ENCODE measurements at regions not wholly inside any gene's neighbourhood (a gene's known extent, or its start where the extent isn't known, plus 50 kb on each side); places are given as distances from the start of the nearest gene placed in this dataset.

DNA sequence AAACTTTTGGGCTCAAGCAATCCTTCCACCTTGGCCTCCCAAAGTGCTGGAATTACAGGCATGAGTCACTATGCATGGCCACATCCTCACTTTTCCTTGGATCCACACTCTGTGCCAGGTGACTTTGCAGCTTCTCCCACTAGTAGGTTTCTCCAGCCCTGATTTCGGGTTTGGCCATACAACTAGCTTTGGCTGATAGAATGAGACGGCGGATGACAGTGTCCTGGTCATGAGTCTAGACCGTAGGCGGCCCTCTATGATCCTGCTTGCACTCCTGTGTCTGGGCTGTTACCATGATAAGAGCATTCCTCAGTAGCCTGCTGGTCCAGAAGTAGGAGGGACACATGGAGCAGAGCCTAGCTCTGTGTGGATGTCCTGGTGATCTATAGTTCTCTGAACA lies 112.5 kb upstream of the KL start:
- ATAC-seq, result peak in 1 of 2 donors; percentile 80
- intact Hi-C loops (cut with DNase I), result no loop called here
- DNase-seq, result peak; percentile 23

DNA sequence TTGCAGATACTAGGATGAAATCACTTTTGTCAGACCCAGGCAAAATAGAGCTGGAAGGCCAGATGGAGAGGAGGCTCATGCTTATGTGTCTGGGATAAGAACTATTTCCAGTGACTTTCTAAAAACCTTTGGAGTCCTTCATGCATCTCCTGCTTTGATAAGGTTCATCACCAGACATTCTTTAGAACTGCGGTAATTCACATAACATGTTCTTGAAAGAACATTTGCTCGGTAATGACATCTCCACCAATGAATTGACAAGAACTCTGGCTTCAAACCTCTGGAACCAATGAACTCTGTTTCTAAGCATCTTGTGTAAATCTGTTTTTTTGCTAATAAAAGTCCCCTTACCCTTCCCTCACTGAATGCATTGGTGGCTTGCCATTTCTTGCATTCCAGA lies 112.0 kb upstream of the KL start:
- intact Hi-C loops (cut with DNase I), result no loop called here
- ATAC-seq (peak in 1 of 2 donors; percentile 3), DNase-seq (no peak)

- ATAC-seq (peak in 1 of 2 donors; percentile 5), DNase-seq (no peak)
- intact Hi-C loops (cut with DNase I), result no loop called here
Observed at GRCh38 chr13:32905063-32905863, 111.0 kb upstream of the KL start.

- ATAC-seq, result peak; percentile 8 to 29
- DNase-seq, result no peak
- intact Hi-C loops (cut with DNase I), result no loop called here
Observed at GRCh38 chr13:32905864-32906180, 110.4 kb upstream of the KL start.

GRCh38 chr13:32907211-32907610 lies 109.0 kb upstream of the KL start:
- intact Hi-C loops (cut with DNase I), result no loop called here
- ATAC-seq (no peak), DNase-seq (no peak)

DNA sequence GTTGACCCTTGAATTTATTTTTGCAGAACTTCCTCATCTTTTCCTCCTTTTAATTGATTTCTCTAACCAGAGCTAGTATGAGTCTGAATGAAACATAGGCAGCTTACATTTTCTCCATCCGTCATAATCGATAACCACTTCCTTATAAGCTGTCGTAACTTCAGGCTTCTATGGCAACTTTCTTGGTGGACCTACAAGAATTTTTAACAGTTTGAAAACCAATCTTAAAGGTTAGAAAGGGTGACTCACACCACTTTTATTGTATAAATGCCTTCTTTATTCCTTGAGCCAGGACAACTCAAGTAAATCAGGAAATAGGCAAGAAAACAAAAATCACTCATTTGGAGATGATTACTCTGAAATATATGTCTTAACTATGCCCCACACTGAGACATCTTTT lies 105.7 kb upstream of the KL start:
- ATAC-seq (no peak), DNase-seq (no peak)
- intact Hi-C loops (cut with DNase I), result no loop called here

GRCh38 chr13:32911506-32911905 lies 104.7 kb upstream of the KL start:
- no peak for DNase-seq
- peak; percentile 79 to 87 for ATAC-seq

GRCh38 chr13:32914686-32915085 lies 101.5 kb upstream of the KL start:
- intact Hi-C loops (cut with DNase I), result no loop called here
- DNase-seq (no peak), ATAC-seq (no peak)

More at GRCh38 chr13:32911506-32911905, 104.7 kb upstream of the KL start:
- intact Hi-C loops (cut with DNase I), result no loop called here

DNA sequence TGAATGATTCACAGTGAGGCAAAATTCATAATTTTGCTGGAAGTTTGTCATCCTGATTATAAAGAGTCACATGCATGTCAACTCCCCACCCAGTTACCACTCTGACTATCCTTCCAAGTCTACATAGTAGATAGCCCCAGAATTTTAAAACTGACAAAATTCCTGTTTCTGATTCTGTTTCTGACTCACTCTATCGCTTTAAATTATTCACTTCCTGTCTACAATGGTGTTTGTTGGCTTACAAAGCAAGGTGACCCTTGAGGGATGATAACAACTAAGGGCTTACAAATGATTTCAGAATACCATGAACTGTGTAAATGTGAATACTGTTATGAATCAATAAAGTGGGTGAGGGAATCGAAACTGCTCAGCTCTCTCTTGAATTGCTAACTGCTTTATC lies 98.7 kb upstream of the KL start:
- ATAC-seq (no peak), DNase-seq (no peak)
- intact Hi-C loops (cut with DNase I), result no loop called here

- ATAC-seq (no peak), DNase-seq (no peak)
- intact Hi-C loops (cut with DNase I), result no loop called here
Observed at GRCh38 chr13:32923725-32924124, 92.5 kb upstream of the KL start.

GRCh38 chr13:32924886-32925285 lies 91.3 kb upstream of the KL start:
- intact Hi-C loops (cut with DNase I), result no loop called here
- ATAC-seq (no peak), DNase-seq (no peak)

DNA sequence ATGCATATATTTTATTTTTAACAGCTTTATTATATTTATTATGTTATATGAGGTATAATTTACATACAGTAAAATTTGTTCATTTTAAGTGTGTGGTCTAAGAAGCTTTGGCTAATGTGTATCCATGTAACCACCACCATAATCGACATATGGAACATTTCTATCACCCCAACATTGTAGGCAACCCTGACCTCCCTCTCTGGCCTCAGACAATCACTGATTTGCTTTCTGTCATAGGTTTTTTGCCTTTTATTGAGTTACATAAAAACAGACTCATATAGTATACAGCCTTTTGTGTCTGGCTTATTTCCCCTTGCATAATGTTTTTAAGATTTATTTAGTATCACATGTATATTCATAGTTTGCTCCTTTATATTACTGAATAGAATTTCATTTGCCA lies 90.7 kb upstream of the KL start:
- no peak for ATAC-seq
- DNase-seq, result no peak
- intact Hi-C loops (cut with DNase I), result no loop called here

DNA sequence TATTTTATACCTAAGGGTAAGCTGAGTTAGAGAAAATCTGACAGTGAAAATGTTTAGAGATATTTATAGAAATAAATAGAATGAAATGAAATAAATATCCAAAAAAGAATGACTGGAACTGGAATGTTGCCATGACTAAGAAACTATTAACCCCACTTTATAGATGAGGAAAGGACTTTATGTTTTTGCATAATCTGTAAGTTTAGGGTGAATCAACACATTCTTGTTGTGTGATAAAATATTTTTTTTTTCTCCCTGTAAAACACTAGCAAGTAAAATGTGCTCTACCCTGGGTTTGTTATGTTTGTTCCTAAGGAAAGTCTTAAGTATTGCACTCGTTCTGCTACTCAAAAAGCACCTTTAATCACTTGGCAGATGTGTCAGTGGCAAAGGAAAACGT lies 83.8 kb upstream of the KL start:
- DNase-seq (no peak), ATAC-seq (no peak)
- intact Hi-C loops (cut with DNase I), result no loop called here

DNA sequence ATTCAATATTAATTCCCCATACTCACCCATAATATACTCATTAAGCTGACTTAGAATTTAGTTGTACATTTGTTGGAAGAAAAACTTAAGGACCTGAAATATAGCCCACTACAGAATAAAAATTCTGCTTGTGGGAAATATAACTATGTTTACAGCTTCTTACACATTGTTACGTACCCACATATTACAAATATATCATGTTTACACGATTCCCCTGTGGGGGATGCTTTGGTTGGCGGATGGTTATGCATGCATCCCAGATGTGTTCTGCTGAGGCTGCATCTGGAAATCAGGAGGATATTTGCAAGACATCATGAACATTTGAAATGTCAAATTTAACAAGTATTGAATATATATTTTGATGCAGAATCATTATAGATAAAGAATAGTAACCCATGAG lies 79.5 kb upstream of the KL start:
- no peak for ATAC-seq
- intact Hi-C loops (cut with DNase I), result no loop called here
- no peak for DNase-seq

DNA sequence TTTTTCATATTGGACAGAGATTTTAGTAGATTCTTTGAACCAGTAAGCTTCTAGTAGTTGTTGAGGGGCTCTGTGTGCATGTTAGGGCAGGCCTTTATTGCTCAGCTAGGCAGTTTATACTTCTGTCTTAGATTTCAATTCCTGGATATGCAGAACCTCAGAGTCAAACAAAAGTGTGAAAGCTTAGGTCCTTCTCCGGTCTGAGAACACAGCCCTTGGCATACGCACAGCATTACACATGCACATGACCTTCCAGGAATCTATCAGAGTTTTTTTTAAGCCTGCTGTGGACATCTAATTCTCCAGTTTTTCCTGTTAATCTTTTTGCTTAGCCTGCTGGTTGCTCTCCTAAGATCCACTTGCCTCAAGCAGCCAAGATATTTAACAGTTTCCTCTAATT lies 77.9 kb upstream of the KL start:
- intact Hi-C loops (cut with DNase I), result no loop called here
- DNase-seq (no peak), ATAC-seq (no peak)

DNA sequence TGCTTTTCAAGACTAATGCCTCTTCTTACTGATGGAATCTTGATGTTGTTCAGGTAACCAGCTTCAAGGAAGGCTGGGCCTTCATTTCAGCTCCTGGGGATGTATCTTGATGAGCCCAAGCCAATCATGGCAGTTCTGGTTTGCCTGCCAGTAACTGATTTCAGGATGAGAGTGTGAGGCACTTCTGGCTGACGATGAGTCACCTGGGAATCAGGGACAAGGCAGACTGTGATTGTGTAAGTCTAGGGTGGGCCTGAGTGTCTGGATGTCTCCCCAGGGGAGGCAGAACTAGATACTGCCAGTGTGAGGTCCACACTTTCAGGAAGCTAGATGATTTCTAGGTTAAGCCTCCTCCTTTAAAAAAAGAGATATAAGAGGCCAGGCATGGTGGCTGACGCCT lies 77.3 kb upstream of the KL start:
- no peak for ATAC-seq
- no peak for DNase-seq

DNA sequence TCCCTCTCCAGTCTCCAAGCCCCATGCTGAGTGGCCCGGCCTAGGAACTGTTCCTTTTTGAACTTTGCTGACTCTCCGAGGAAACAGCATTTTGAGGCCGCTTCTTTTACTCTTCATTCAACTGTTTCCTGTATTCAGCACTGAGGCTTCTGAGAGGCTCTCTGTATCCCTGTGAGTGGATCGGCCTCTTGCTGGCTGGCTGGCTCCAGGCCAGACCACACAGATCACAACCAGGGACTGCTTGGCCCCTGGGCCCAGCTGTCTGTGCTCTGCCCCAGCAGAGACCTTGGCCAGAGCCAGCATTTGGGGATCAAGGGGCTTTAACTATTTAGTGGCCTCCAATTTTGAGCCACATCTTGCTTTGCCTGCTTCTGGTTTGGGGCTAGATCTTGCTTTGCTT lies 75.6 kb upstream of the KL start:
- ATAC-seq, result peak; percentile 63 to 88

More for the DNA sequence above, 77.3 kb upstream of the KL start:
- intact Hi-C loops (cut with DNase I), result no loop called here

DNA sequence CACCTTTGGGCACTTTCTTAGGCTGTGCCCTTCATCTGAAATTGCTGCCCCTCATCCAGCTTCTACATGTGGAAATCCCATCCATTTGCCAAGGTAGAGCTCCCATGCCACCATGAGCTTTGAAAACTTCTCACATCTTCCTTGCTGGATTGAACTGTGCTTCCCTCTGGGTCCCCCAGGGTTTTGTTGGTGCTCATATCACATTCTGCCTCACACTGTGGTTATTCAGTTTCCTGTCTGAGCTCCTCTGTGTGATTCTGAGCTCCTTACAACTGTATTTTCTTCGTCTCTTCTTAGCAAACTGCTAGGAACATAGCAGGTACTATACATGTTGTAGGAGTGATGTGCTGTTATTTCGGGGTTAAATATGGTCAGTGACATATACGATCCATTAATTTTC lies 74.9 kb upstream of the KL start:
- DNase-seq (no peak), ATAC-seq (no peak)
- intact Hi-C loops (cut with DNase I), result no loop called here

More for the DNA sequence above, 75.6 kb upstream of the KL start:
- intact Hi-C loops (cut with DNase I), result no loop called here
- DNase-seq, result peak; percentile 40

DNA sequence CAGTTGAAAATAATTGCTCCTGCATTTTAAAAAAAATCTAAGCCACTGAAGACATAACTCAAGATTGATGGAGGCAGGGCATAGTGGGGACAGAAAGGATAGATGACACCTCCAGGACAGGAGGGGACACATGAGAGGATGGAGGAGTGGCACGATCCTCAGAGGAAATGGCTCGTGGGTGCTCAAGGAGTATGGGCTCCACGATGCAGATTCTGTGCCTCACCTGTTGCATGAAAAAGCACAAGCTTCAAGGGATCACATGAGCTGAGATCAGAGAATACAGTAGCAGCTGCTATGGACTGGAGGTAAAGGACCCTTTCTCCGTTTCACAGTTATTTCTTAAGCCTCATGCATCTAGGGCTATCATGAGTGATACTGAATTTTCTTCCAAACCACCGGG lies 69.7 kb upstream of the KL start:
- ATAC-seq, result no peak
- intact Hi-C loops (cut with DNase I), result no loop called here
- DNase-seq, result no peak

GRCh38 chr13:32947411-32948276 lies 68.6 kb upstream of the KL start:
- DNase-seq (no peak), ATAC-seq (no peak)
- intact Hi-C loops (cut with DNase I), result no loop called here

GRCh38 chr13:32949820-32950219 lies 66.4 kb upstream of the KL start:
- intact Hi-C loops (cut with DNase I), result no loop called here

More at GRCh38 chr13:32949820-32950219, 66.4 kb upstream of the KL start:
- ATAC-seq, result no peak
- no peak for DNase-seq

Measured in left cardiac atrium (tissue), 4 donors.